ENCODE measurements at regions not wholly inside any gene's neighbourhood (a gene's known extent, or its start where the extent isn't known, plus 50 kb on each side); places are given as distances from the start of the nearest gene placed in this dataset.

DNA sequence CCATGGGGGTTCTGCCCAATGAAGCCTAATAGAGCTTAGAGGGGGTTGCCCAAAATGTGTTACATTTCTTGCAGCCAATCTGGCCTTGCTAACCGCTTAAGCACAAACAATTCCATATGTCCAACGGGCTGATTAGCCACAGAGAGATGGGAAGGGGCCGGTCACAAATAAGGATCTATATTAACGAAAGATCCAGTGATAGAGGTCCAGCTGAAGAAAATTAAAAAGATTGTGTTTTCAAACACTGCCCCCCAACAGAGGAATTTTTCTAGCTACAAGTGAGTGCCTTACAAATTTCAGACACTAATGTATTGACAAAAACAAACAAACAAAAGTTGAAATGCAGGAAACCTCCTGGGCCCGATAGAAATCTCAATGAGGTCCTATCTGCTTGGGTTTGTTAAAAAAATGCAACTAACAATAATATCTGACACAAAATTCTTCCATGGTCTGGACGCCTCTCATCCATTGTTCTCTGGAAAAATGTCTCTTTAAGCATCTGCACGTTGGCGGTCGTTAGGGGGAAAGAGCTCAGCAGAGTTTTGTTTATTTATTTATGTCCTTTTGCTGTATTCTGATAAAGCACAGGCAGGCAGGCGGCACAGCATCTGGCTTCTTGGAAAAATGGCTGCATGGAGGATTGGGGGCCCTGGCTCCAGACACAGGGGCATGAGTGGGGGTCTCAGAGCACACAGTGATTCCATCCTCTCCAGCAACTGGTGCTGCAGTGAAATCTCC is 402.0 kb downstream of the RPS24 start:
- Mint-ChIP-seq H3K27me3 (peaks cover 8% of the 10 kb centered on the region), H3K27ac (no peak overlapping the region), H3K4me1 (no peaks in the 10 kb centered on the region), H3K36me3 (ENCODE audit: low read depth) (no peaks in the 10 kb centered on the region), H3K9me3 (ENCODE audit: low read depth) (no peaks in the 10 kb centered on the region), H3K4me3 (no peak overlapping the region)
- DNase-seq (no peak), ATAC-seq (no peak)
- ChIA-PET POLR2A (no interaction called here), CTCF (no interaction called here)
- intact Hi-C loops (cut with DNase I, micrococcal nuclease), result no loop called here

DNA sequence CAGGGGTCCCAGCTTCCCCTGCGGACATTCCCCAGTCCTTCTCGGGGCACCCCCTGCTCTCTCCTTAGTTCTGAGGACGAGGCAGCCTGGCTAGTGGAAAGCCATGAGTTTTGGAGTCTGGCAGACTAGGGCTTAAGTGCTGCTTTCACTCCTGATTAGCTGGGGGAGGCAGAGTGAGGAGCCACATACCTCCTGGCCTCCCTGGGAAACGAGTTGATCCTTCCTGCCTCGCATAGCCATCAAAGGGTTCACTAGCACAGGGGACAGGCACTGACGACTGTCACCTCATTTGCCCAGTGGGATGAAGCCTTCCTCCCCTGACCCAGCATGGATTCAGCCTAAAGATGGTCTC is 402.5 kb downstream of the RPS24 start:
- Mint-ChIP-seq H3K27me3 (peaks cover 7% of the 10 kb centered on the region), H3K4me1 (no peaks in the 10 kb centered on the region), H3K36me3 (ENCODE audit: low read depth) (no peaks in the 10 kb centered on the region), H3K4me3 (no peak overlapping the region), H3K27ac (no peak overlapping the region), H3K9me3 (ENCODE audit: low read depth) (no peaks in the 10 kb centered on the region)
- intact Hi-C loops (cut with DNase I, micrococcal nuclease), result no loop called here
- CTCF ChIA-PET, result no interaction called here
- ATAC-seq (no peak), DNase-seq (no peak)
- POLR2A ChIA-PET, result no interaction called here

DNA sequence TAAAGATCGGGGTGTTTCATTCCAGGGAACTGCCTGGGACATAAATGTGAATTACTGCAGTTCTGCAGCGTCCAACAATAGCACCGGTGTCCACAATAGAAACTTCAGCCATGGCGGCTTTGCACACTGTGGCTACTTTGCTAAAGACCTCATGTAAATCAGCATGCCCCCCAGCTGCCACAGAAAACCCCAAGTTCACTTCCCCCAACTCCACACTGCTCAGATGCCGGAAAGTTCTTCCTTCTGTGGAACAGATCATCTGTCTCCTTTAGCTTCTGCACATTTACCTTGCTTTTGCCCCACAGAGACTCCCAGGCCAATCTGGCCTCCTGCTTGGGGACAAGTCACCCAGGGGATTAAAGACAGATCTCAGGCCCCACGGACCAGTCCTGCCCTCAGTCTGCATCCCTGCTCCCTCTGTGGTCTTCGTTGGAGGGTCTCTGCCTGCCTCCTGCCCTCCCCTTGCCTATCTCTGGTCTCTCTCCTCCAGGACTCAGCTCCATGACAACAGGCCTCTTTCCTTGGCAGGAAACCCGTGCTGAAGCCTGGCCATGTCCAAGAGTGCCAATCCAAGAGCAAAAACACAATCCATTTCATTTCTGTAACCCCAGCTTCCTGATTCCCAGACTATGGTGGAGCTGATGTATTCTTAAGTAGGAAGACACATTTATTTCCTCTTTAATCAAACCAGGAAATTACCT is 403.2 kb downstream of the RPS24 start:
- intact Hi-C loops (cut with DNase I, micrococcal nuclease), result no loop called here
- Mint-ChIP-seq H3K4me1 (no peaks in the 10 kb centered on the region), H3K27me3 (peaks cover 7% of the 10 kb centered on the region), H3K4me3 (no peak overlapping the region), H3K27ac (no peak overlapping the region), H3K36me3 (ENCODE audit: low read depth) (no peaks in the 10 kb centered on the region), H3K9me3 (ENCODE audit: low read depth) (no peaks in the 10 kb centered on the region)
- ChIA-PET CTCF (interaction anchor here (0.6 to 0.8 kb wide), 2 partner anchors 103 to 440 kb away, joined by 3 to 5 read pairs; no protein-coding TSS in a partner anchor), POLR2A (no interaction called here)
- ATAC-seq (no peak), DNase-seq (no peak)

DNA sequence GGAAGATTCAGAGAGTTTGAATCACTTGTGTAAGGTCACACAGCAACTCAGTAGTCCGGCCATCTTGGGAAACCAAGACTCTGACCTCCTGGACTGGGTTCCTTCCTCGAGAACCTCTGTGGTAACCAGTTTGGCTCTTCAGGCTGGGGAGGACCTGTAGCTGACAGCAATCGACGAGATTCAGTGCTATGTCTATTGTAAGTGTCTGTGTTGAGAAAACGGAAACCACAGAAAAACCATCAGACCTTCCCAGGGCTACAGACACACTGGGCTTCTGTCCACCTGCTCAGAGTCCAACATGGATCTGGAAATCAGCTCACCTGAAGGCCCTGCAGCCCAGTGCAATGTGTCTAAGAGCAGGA is 403.7 kb downstream of the RPS24 start:
- no peak for DNase-seq
- Mint-ChIP-seq H3K27me3 (peaks cover 4% of the 10 kb centered on the region), H3K4me3 (no peak overlapping the region), H3K4me1 (no peaks in the 10 kb centered on the region), H3K9me3 (ENCODE audit: low read depth) (no peaks in the 10 kb centered on the region), H3K27ac (no peak overlapping the region), H3K36me3 (ENCODE audit: low read depth) (no peaks in the 10 kb centered on the region)
- ChIA-PET CTCF (interaction anchor here (0.6 to 0.8 kb wide), 2 partner anchors 103 to 439 kb away, joined by 3 to 5 read pairs; no protein-coding TSS in a partner anchor), POLR2A (no interaction called here)
- ATAC-seq, result no peak
- intact Hi-C loops (cut with DNase I, micrococcal nuclease), result no loop called here

DNA sequence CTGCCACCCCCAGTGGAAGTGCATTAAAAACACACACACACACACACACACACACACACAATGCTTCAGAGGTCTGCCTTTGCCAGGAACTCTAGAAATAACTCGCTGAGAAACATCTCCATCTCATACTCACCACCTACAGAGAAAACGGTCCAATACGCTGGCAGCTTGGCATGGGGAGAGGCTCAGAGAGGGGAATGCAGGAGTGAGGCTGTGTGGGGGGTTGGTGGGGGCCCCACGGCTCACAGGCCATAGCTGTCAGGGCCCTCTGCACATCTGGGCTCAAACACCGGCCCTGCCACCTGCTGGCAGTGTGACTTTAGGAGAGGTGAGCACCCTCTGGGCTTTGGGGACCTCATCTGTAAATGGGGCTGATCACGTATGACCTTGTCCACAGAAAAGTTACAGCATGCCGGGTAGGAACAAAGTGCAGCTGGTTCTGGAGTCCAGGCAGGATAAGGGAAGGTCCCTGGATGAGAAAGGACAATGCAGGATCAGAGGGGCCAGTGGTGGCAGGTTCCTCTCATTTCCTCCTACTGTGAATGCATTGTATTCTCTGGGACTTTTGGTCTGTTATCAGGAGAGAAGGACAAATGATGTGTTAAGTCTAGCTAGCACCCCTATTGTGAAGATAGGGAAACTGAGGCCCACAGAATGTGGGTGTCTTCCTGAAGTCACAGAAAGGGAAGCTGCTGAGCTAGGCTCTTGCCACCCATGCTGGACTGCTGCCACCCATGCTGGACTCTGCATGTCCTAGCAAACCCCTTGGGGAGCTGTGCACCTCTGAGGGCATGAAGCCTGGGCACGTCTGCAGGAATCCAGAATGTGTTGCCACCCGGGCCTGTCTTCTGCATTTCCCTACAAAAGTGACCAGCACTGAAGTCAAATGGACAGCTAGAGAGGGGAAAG is 404.6 kb downstream of the RPS24 start:
- no peak overlapping the region for H3K27ac Mint-ChIP-seq
- CTCF ChIA-PET, result no interaction called here
- H3K27me3 Mint-ChIP-seq, result peaks cover 4% of the 10 kb centered on the region
- H3K4me3 Mint-ChIP-seq, result no peak overlapping the region
- ATAC-seq (peak; percentile 44), DNase-seq (peak; percentile 43)
- intact Hi-C loops (cut with DNase I, micrococcal nuclease), result loop anchor here in 1 of 2 experiments (2.0 kb wide), 1 partner anchor 391 kb away; no protein-coding TSS in a partner anchor
- H3K9me3 Mint-ChIP-seq (ENCODE audit: low read depth), result no peaks in the 10 kb centered on the region
- POLR2A ChIA-PET, result no interaction called here
- no peaks in the 10 kb centered on the region for H3K4me1 Mint-ChIP-seq
- H3K36me3 Mint-ChIP-seq (ENCODE audit: low read depth), result no peaks in the 10 kb centered on the region

DNA sequence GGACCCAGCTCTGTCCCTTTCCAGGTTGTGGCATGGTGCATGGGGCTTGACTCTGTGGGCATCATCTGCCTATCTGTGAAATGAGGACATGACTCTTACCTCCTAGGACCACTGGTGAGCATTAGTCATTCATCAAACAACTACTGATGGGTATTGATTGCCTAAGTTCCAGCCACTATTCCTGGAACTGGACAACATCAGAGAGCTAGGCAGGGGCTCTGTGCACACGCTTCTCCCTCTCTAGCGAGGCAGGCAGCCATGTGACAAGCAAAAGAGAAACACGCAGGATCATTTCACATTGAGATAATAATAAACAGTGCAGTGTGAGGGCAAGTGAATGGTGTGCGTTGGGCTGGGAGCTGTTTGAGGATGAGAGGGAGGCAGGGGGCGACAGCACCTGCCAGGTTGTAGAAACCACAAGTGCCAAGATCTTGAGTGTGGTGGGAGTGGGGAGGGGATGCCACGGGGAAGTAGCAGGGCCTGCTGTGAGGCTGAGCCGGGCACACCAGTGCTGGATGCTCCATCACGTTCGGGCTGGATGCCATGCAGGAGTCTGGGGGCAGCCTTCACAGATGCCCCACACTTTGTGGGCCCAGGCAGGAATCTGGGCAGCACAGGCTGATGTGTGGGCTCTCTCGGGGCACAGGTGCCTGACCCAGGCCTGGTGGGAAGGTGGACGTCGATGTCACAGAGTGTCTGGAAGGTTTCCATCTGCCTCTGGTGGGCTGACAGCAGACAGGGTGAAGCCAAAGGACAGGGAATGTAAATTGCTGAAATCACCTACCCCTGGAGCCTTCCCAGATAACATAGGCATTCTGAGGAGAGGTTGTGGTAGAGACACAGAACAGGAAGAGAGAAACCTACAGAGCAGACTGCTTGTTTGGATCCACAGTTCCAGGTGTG is 405.5 kb downstream of the RPS24 start:
- peaks cover 4% of the 10 kb centered on the region for H3K27me3 Mint-ChIP-seq
- H3K4me1 Mint-ChIP-seq, result no peaks in the 10 kb centered on the region
- intact Hi-C loops (cut with DNase I, micrococcal nuclease), result loop anchor here in 1 of 2 experiments (2.0 kb wide), 1 partner anchor 392 kb away; no protein-coding TSS in a partner anchor
- H3K4me3 Mint-ChIP-seq, result no peak overlapping the region
- ATAC-seq (no peak), DNase-seq (no peak)
- H3K27ac Mint-ChIP-seq, result no peak overlapping the region
- H3K36me3 Mint-ChIP-seq (ENCODE audit: low read depth), result no peaks in the 10 kb centered on the region
- ChIA-PET CTCF (no interaction called here), POLR2A (no interaction called here)
- H3K9me3 Mint-ChIP-seq (ENCODE audit: low read depth), result no peaks in the 10 kb centered on the region

DNA sequence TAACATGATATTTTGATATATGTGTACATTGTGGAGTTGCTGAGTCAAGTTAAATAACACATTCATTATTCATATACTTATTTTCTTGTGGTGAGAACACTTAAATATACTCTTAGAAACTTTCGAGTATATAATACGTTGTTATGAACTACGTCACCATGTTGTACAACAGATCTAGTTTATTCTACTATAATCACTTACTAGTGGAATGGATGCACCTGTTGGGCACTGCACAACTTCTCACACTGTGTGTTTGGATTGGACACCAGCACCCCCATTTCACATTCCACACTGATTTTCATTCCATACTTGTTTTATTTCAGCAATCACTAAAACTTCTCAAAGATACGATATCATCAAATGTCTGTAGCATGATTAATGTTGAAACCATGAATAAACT is 407.3 kb downstream of the RPS24 start:
- ATAC-seq (no peak), DNase-seq (no peak)
- H3K27ac Mint-ChIP-seq, result no peak overlapping the region
- H3K4me1 Mint-ChIP-seq, result no peaks in the 10 kb centered on the region
- ChIA-PET POLR2A (interaction anchor here (0.7 kb wide), 1 partner anchor 150 kb away, joined by 5 read pairs; no protein-coding TSS in a partner anchor), CTCF (interaction anchor here (0.7 kb wide), 1 partner anchor 32 kb away, joined by 3 read pairs; no protein-coding TSS in a partner anchor)
- intact Hi-C loops (cut with DNase I, micrococcal nuclease), result no loop called here
- peaks cover 2% of the 10 kb centered on the region for H3K27me3 Mint-ChIP-seq
- H3K4me3 Mint-ChIP-seq, result no peak overlapping the region
- H3K36me3 Mint-ChIP-seq (ENCODE audit: low read depth), result no peaks in the 10 kb centered on the region
- no peaks in the 10 kb centered on the region for H3K9me3 Mint-ChIP-seq (ENCODE audit: low read depth)

DNA sequence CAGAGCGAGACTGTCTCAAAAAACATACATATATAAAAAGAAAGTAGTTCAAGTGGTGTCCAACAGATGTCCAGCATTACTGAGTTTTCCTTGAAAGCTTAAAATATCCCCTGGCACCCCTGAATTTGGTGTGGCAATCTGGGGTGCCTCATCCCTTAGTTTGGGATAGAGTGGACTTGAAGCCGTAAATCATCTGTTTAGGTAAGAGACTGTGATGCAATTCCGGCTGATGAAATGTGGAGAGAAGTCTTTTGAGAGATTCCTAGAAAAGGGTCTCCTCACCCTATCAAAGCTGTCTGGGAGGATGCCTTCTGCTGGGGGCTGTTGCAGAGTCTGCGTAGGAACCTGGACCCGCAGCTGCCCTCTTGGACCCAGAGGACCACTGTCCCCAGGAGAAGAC is 408.0 kb downstream of the RPS24 start:
- Mint-ChIP-seq H3K4me1 (no peaks in the 10 kb centered on the region), H3K27me3 (peaks cover 2% of the 10 kb centered on the region)
- CTCF ChIA-PET, result interaction anchor here (0.7 kb wide), 1 partner anchor 32 kb away, joined by 3 read pairs; no protein-coding TSS in a partner anchor

DNA sequence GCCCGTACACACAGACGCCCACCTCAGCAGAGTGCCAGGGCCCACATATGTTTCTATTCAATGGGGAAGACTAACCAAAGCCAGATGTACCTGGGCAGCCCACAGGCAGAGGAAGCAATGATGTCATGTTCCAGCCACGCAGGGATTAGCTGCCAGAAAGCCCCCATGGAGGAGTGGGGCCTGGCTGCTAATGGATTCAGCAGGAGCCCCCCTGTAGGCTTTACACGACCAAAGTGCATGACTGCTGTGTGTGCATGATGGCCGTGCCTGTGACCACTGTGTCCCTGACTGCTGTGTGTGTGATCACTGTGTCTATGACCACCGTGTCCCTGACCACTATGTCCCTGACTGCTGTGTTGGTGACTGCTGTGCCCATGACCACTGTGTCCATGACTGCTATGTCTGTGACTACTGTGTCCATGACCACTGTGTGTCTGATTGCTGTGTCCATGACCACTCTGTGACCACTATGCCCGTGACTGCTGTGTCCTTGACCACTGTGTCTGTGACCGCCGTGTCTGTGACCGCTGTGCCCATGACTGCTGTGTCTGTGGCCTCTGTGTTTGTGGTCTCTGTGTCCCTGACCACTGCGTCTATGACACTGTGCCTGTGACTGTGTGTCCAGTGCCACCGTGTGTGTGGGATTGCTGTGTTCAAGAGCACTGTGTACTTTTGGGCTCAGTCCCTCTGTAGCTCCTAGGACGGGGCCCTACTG is 409.3 kb downstream of the RPS24 start:
- DNase-seq, result no peak
- ChIA-PET POLR2A (no interaction called here), CTCF (no interaction called here)
- H3K4me1 Mint-ChIP-seq, result no peaks in the 10 kb centered on the region
- no peaks in the 10 kb centered on the region for H3K9me3 Mint-ChIP-seq (ENCODE audit: low read depth)
- H3K27me3 Mint-ChIP-seq, result peaks cover 1% of the 10 kb centered on the region
- no peak overlapping the region for H3K27ac Mint-ChIP-seq
- H3K36me3 Mint-ChIP-seq (ENCODE audit: low read depth), result no peaks in the 10 kb centered on the region
- no peak overlapping the region for H3K4me3 Mint-ChIP-seq
- ATAC-seq, result no peak
- intact Hi-C loops (cut with DNase I, micrococcal nuclease), result no loop called here

More for the DNA sequence above, 408.0 kb downstream of the RPS24 start:
- POLR2A ChIA-PET, result no interaction called here
- Mint-ChIP-seq H3K9me3 (ENCODE audit: low read depth) (no peaks in the 10 kb centered on the region), H3K36me3 (ENCODE audit: low read depth) (no peaks in the 10 kb centered on the region), H3K27ac (no peak overlapping the region), H3K4me3 (no peak overlapping the region)
- DNase-seq, result no peak
- ATAC-seq, result no peak
- intact Hi-C loops (cut with DNase I, micrococcal nuclease), result no loop called here

DNA sequence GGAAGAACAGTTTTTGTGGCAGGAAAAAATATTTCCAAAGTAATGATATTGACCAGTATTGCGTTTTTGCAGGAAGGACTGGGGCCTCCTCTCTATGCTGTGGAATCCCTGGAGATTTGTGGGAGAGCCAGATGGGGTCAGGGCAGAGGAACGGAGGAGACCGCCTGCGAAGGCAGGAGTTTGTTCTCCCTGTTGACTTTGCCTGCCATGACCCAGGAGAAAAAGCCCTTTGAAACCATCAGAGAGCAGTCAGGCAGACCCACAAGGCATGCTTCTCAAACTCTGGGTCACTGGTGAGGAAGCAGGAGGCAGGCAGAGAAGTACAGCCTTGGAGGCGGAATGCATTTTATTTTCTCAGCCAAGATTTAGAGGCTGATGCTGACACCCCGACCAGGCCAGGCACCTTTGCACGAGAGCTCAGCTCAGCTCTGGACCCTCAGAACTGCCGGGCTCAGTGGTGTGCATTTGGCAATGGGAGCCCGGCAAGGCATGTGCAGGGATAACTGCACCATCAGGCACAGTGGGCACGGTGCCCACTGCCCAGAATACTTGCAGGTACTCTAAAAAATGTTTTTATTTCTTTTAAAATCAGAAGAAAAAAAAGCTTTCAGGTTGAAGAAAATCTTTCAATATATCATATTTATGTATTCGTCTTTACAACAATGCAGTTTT is 410.4 kb downstream of the RPS24 start:
- intact Hi-C loops (cut with DNase I, micrococcal nuclease), result no loop called here
- POLR2A ChIA-PET, result no interaction called here
- peaks cover 5% of the 10 kb centered on the region for H3K27me3 Mint-ChIP-seq
- no peaks in the 10 kb centered on the region for H3K36me3 Mint-ChIP-seq (ENCODE audit: low read depth)
- no peaks in the 10 kb centered on the region for H3K4me1 Mint-ChIP-seq
- H3K9me3 Mint-ChIP-seq (ENCODE audit: low read depth), result no peaks in the 10 kb centered on the region
- DNase-seq, result no peak
- no peak overlapping the region for H3K4me3 Mint-ChIP-seq
- no peak for ATAC-seq
- CTCF ChIA-PET, result interaction anchor here (0.6 kb wide), 1 partner anchor 814 kb away, joined by 3 read pairs; no protein-coding TSS in a partner anchor
- no peak overlapping the region for H3K27ac Mint-ChIP-seq

Data from activated CD4-positive, alpha-beta T cell treated with anti-CD3 and anti-CD28 coated beads for 36 hours (primary cell).